BE2C (cell line): ENCODE measurements at regions not wholly inside any gene's neighbourhood (a gene's known extent, or its start where the extent isn't known, plus 50 kb on each side); places are given as distances from the start of the nearest gene placed in this dataset.
"Not testable (repeated sequence)": the region's sequence is repeated elsewhere in the genome, so short reads cannot be mapped to it uniquely, and the experiment has no call there.

Experiments
- DNase-seq: peaks from one replicate; pipeline ENCODE4 v3.0.0-alpha.2; 2020
- H3K27me3 ChIP-seq: fragments of 250-450 bp; sonication (Bioruptor Pico); 2 replicates; pipeline ENCODE4 v1.5.1; 2020; ENCODE audit warnings: mild to moderate bottlenecking
- H3K36me3 ChIP-seq: fragments of 250-450 bp; sonication (Bioruptor Pico); 2 replicates; pipeline ENCODE4 v1.5.1; 2020; ENCODE audit warnings: mild to moderate bottlenecking
- H3K4me1 ChIP-seq: fragments of 250-450 bp; sonication (Bioruptor Pico); 2 replicates; pipeline ENCODE4 v1.5.1; 2020
- H3K4me3 ChIP-seq: 2 replicates; pipeline ENCODE4 v1.5.1; 2011; ENCODE audit warnings: low read depth, low read length
- H3K9me3 ChIP-seq: fragments of 250-450 bp; sonication (Bioruptor Pico); 2 replicates; pipeline ENCODE4 v1.5.1; 2020
- TF ChIP-seq, protein P1 (sequence below): IDR thresholded peaks from 2 replicates; pipeline ENCODE4 v1.5.1; 2012; ENCODE audit warnings: mild to moderate bottlenecking, low read depth, low read length

DNA sequence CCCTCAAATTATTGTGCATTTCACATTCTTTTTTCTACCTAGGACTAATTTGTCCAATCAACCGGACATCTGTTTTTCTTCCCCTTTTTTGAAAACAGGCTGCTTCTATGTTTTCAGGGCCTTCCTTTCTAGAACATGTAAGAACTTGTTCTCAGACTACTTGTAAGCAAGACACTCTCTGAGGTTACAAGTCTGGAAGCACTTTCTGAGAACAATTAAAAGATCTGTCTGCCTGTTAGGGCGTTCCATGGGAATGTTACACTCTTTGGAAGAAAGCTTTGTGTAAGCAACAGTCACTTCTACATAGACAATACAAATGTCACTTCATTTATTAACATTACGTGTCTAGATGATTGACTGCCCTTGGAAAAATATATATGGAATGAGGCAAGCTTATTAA, 50.9 kb upstream of the HSPB3 start:
- Histone ChIP-seq H3K27me3 (no peaks in the 10 kb centered on the region), H3K4me1 (no peaks in the 10 kb centered on the region), H3K4me3 (no peak overlapping the region), H3K9me3 (no peaks in the 10 kb centered on the region), H3K36me3 (no peaks in the 10 kb centered on the region)
- TF ChIP-seq, protein P1, sequence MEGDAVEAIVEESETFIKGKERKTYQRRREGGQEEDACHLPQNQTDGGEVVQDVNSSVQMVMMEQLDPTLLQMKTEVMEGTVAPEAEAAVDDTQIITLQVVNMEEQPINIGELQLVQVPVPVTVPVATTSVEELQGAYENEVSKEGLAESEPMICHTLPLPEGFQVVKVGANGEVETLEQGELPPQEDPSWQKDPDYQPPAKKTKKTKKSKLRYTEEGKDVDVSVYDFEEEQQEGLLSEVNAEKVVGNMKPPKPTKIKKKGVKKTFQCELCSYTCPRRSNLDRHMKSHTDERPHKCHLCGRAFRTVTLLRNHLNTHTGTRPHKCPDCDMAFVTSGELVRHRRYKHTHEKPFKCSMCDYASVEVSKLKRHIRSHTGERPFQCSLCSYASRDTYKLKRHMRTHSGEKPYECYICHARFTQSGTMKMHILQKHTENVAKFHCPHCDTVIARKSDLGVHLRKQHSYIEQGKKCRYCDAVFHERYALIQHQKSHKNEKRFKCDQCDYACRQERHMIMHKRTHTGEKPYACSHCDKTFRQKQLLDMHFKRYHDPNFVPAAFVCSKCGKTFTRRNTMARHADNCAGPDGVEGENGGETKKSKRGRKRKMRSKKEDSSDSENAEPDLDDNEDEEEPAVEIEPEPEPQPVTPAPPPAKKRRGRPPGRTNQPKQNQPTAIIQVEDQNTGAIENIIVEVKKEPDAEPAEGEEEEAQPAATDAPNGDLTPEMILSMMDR = no peak
- no peak for DNase-seq

DNA sequence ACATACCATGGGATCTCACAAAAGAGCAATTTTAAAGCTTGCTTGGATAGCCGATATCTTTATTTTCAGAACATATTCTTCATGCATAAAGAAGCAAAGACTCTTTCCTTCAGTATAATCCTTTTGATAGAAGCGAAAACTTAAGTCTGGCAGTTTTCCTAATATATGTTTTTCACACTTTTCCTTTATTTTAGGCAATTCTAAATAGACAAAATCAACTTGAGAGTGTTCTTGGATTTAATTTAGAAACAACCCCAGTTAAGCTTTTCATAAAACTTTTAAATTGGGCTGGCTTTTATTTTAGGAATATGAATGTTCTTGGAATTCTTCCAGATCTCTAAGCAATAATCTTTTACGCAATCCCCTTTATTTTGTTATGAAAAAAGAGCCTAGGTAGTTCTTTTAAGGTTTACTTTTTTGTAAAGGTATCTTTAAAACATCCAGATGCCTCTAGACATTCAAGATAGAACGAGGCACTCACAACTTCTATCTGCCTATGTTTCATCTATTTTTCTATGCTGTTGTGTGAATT, 51.5 kb upstream of the HSPB3 start:
- H3K4me1 ChIP-seq = no peaks in the 10 kb centered on the region
- no peaks in the 10 kb centered on the region for H3K36me3 ChIP-seq
- no peak for DNase-seq
- H3K9me3 ChIP-seq = no peaks in the 10 kb centered on the region
- TF ChIP-seq, protein P1 = no peak
- H3K27me3 ChIP-seq = no peaks in the 10 kb centered on the region
- no peak overlapping the region for H3K4me3 ChIP-seq

DNA sequence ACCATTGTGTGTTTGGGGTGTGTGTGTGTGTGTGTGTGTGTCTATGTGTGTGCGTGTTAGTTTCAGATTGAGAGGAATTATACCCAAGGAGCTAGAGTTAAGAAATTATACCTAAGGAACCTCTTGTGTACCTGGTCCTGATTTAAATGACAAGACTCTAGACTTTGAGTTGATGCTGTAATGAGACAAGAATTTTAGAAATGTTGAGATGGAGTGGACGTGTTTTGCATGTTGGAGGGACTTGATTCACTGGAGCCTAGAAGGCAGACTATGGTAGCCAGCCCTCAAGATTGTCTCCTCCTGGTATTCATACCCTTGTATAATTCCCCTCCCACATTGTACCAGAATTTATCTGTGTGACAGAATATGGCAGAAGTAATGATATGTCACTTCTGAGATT, 52.4 kb upstream of the HSPB3 start:
- H3K36me3 ChIP-seq = no peaks in the 10 kb centered on the region
- H3K9me3 ChIP-seq = no peaks in the 10 kb centered on the region
- no peaks in the 10 kb centered on the region for H3K27me3 ChIP-seq
- no peak for DNase-seq
- no peak overlapping the region for H3K4me3 ChIP-seq
- no peaks in the 10 kb centered on the region for H3K4me1 ChIP-seq
- TF ChIP-seq, protein P1 = no peak

DNA sequence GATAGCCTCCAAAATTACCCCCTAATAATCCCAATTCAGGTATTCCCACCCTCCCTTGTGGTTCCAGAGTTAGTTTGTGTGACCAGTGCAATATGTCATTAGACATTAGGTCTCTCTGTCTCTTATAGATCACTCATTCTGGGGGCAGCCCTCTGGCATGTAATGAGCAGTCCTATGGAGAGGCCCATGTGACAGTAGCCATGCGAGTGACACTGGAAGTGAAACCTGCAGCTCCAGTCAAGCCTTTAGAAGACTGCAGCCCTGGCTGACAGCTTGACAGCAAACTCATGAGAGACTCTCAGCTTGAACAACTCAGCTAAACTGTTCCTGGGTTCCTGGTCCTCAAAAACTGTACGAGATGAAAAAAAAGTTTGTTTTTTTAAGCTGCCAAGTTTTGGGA, 54.0 kb upstream of the HSPB3 start:
- H3K4me3 ChIP-seq = no peak overlapping the region
- H3K36me3 ChIP-seq = no peaks in the 10 kb centered on the region
- no peaks in the 10 kb centered on the region for H3K4me1 ChIP-seq
- H3K9me3 ChIP-seq = no peaks in the 10 kb centered on the region
- TF ChIP-seq, protein P1 = no peak
- no peak for DNase-seq
- H3K27me3 ChIP-seq = no peaks in the 10 kb centered on the region

DNA sequence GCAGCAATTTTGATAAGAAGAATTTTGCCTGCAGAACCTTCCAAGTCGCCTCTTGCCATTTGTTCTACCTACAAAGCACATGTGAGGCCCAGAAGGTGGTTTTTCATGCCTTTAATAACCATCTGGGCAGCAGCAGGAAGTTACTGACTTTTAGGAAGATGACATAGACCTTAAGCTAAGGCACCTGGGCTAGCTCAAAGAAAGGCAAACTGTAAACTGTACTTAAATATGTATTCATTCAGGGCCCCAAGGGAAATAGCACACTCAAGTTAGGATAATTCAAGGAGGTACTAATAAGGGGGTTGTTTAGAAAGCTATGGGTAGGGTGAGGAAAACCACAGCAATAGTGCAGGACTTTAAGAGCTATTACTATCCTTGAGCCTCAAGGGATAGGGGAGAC, 57.3 kb upstream of the HSPB3 start:
- TF ChIP-seq, protein P1 = no peak

DNA sequence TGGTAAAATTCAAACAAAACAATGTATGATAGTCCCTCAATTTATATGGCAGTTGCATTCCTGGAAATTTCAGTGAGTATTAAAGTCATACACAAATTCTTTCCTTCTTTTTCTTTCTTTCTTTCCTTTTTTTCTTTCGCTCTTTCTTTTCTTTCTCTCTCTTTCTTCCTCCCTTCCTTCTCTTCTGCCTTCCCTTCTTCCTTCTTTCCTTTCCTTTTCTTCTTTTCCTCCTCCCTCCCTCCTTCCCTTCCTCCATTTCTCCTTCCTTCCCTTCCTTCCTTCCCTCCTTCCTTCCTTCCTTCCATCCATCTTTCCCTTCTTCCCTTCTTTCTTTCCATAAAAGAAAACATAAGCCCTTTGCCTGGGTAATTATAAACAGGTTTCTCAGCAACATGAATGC, 58.1 kb upstream of the HSPB3 start:
- Histone ChIP-seq H3K4me3 (no peak overlapping the region), H3K27me3 (no peaks in the 10 kb centered on the region), H3K4me1 (no peaks in the 10 kb centered on the region), H3K36me3 (no peaks in the 10 kb centered on the region), H3K9me3 (no peaks in the 10 kb centered on the region)
- TF ChIP-seq, protein P1 = no peak
- DNase-seq = no peak

More for the DNA sequence above, 57.3 kb upstream of the HSPB3 start:
- no peak overlapping the region for H3K4me3 ChIP-seq
- DNase-seq = no peak
- H3K27me3 ChIP-seq = no peaks in the 10 kb centered on the region
- H3K36me3 ChIP-seq = no peaks in the 10 kb centered on the region
- no peaks in the 10 kb centered on the region for H3K4me1 ChIP-seq
- no peaks in the 10 kb centered on the region for H3K9me3 ChIP-seq

DNA sequence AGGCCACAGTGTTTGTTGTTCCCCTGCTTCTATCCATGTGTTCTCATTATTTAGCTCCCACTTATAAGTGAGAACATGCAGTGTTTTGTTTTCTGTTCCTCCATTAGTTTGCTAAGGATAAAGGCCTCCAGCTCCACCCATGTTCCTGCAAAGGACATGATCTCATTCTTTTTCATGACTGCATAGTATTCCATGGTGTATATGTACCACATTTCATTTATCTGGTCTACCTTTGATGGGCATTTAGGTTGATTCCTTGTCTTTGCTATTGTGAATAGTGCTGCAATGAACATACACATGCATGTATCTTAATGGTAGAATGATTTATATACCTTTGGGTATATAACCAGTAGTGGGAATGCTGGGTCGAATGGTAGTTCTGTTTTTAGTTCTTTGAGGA, 62.5 kb upstream of the HSPB3 start:
- not testable (repeated sequence) for DNase-seq, H3K36me3 ChIP-seq, H3K4me1 ChIP-seq, H3K4me3 ChIP-seq, H3K27me3 ChIP-seq, H3K9me3 ChIP-seq
